Heart left ventricle (tissue), 13 donors: ENCODE measurements at regions not wholly inside any gene's neighbourhood (a gene's known extent, or its start where the extent isn't known, plus 50 kb on each side); places are given as distances from the start of the nearest gene placed in this dataset.

ENCODE experiments used
- CTCF ChIP-seq, 12 donors: fragments of 200-600 bp; sonication (generic) in 4 of 12; IDR thresholded peaks; one replicate each; pipeline versions ENCODE4 v1.5.0 to v1.8.0; 2018 to 2022; ENCODE audit warnings: antibody characterized with exemption in 12 of 12, mild to moderate bottlenecking in 5 of 12
- POLR2A ChIP-seq, 2 donors: fragments of 450-650 bp; IDR thresholded peaks; one replicate each; pipeline ENCODE4 v1.6.1; 2017; ENCODE audit warnings: antibody characterized with exemption in 2 of 2, mild to moderate bottlenecking in 2 of 2, moderate library complexity in 2 of 2
- donor health status: ischemic (EF 13 %, LVEDD 7.1; RV severe dilation, severe dysfunction).
- donor health status: DM: no; HTN: yes; CAD: no.
- donor health status: DM: no; HTN: no; CAD: no.
- donor health status: ischemic (EF 25% LVEDD 6.9; RV normal size, moderate dysfunction).
- donor health status: ischemic (EF 25% LVEDD 5.7; RV mildly dilated, moderate dysfunction).
- donor health status: ischemic (EF 35%, LVEDD 5.7; RV mildly dilated, moderate dysfunction).
- donor health status: nonischemic (EF 11% LVEDD 7.7; RV severe dilation, severe dysfunction).
- donor health status: DM: yes; HTN: yes; CAD: no.
- donor health status: PGD.
- donor health status: ischemic (EF 29% LVEDD 5.4; RV normal size, mild dysfunction).
- donor health status: nonischemic (EF 23%, LVEDD 6.1; RV moderate dilation, normal function).

- TF ChIP-seq CTCF (IDR thresholded peaks at IDR 0.05), result no peak
- TF ChIP-seq POLR2A (IDR thresholded peaks at IDR 0.05), result no peak
Measured at GRCh38 chr18:67265464-67266245, 250.9 kb downstream of the DSEL start.
